ENCODE measurements at regions not wholly inside any gene's neighbourhood (a gene's known extent, or its start where the extent isn't known, plus 50 kb on each side); places are given as distances from the start of the nearest gene placed in this dataset.

DNA sequence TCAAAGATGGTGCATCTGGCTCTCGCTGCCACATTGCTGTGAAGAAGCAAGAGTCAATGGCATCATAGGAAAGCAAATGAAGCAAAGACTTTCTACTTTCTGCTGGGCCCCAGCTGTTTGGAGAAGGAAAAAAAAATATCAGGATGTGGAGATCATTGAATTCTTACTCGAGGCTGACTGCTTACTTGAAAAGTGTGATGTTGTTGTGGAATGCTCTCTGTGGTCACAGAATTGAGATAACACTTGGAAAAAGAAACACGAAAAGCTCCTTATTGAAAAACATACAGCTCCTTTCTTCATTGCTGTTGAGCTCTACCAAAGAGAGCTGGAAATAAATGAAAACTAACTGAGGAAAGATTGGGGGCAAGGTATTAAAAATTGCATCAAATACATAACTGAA is 157.4 kb upstream of the TBX20 start:
- Histone ChIP-seq H3K79me2 (ENCODE audit: control insufficient read depth, insufficient read depth, low read length) (no peaks in the 10 kb centered on the region), H4K20me1 (ENCODE audit: control insufficient read depth, extremely low read depth, insufficient read depth, low read length) (no peaks in the 10 kb centered on the region), H3K9ac (ENCODE audit: insufficient read depth, low read length) (no peak overlapping the region), H3K4me1 (ENCODE audit: control insufficient read depth, extremely low read depth, insufficient read depth, low read length) (no peaks in the 10 kb centered on the region), H3K36me3 (ENCODE audit: control insufficient read depth, insufficient read depth, low read length) (no peaks in the 10 kb centered on the region), H3K9me3 (ENCODE audit: control insufficient read depth, insufficient read depth, low read depth, low read length) (no peaks in the 10 kb centered on the region), H3K4me2 (ENCODE audit: extremely low read depth, insufficient read depth, low read length) (no peak overlapping the region), H2AFZ (ENCODE audit: low read length) (no peak overlapping the region), H3K4me3 (replicated peaks in 1 of 4; ENCODE audit: control extremely low read depth in 1 of 4, insufficient read depth in 1 of 4, low read depth in 3 of 4, low read length in 4 of 4) (no peak overlapping the region), H3K27ac (ENCODE audit: insufficient read depth, low read length) (no peak overlapping the region), H3K27me3 (ENCODE audit: control insufficient read depth, insufficient read depth, low read length) (no peaks in the 10 kb centered on the region)
- TF ChIP-seq, protein P1, sequence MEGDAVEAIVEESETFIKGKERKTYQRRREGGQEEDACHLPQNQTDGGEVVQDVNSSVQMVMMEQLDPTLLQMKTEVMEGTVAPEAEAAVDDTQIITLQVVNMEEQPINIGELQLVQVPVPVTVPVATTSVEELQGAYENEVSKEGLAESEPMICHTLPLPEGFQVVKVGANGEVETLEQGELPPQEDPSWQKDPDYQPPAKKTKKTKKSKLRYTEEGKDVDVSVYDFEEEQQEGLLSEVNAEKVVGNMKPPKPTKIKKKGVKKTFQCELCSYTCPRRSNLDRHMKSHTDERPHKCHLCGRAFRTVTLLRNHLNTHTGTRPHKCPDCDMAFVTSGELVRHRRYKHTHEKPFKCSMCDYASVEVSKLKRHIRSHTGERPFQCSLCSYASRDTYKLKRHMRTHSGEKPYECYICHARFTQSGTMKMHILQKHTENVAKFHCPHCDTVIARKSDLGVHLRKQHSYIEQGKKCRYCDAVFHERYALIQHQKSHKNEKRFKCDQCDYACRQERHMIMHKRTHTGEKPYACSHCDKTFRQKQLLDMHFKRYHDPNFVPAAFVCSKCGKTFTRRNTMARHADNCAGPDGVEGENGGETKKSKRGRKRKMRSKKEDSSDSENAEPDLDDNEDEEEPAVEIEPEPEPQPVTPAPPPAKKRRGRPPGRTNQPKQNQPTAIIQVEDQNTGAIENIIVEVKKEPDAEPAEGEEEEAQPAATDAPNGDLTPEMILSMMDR (conservative IDR thresholded peaks at IDR 0.05 in 1 of 2, IDR thresholded peaks at IDR 0.05 in 1 of 2; ENCODE audit: low read depth in 1 of 2, low read length in 2 of 2): no peak
- no peak for DNase-seq (ENCODE audit: low read depth in 2 of 2)

DNA sequence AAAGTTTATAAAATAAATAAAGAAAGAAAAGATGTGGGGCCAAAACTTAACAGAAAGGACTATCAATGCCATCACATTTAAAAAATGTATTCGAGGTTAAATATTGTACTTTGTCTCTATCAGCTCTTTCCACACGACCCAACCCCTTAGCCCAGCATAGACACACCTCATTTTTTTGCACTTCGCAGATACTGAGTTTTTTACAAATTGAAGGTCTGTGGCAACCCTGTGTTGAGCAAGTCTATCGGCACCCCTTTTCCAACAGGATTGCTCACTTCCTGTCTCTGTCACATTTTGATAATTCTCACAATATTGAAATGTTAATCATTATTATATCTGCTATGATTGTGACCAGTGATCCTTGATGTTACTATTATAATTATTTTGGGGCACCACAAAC is 151.6 kb upstream of the TBX20 start:
- TF ChIP-seq EZH2 (IDR thresholded peaks at IDR 0.05; ENCODE audit: low read length, missing control alignments): no peak
- TF ChIP-seq, protein P1 (conservative IDR thresholded peaks at IDR 0.05 in 1 of 2, IDR thresholded peaks at IDR 0.05 in 1 of 2; ENCODE audit: low read depth in 1 of 2, low read length in 2 of 2): no peak
- Histone ChIP-seq H3K27ac (ENCODE audit: insufficient read depth, low read length) (no peak overlapping the region), H3K9me3 (ENCODE audit: control insufficient read depth, insufficient read depth, low read depth, low read length) (no peaks in the 10 kb centered on the region), H3K4me1 (ENCODE audit: control insufficient read depth, extremely low read depth, insufficient read depth, low read length) (no peaks in the 10 kb centered on the region), H3K4me3 (replicated peaks in 1 of 4; ENCODE audit: control extremely low read depth in 1 of 4, insufficient read depth in 1 of 4, low read depth in 3 of 4, low read length in 4 of 4) (no peak overlapping the region), H3K36me3 (ENCODE audit: control insufficient read depth, insufficient read depth, low read length) (no peaks in the 10 kb centered on the region), H3K27me3 (ENCODE audit: control insufficient read depth, insufficient read depth, low read length) (no peaks in the 10 kb centered on the region), H2AFZ (ENCODE audit: low read length) (no peak overlapping the region), H3K4me2 (ENCODE audit: extremely low read depth, insufficient read depth, low read length) (no peak overlapping the region), H3K9ac (ENCODE audit: insufficient read depth, low read length) (no peak overlapping the region), H4K20me1 (ENCODE audit: control insufficient read depth, extremely low read depth, insufficient read depth, low read length) (no peaks in the 10 kb centered on the region), H3K79me2 (ENCODE audit: control insufficient read depth, insufficient read depth, low read length) (no peaks in the 10 kb centered on the region)
- no peak for DNase-seq (ENCODE audit: low read depth in 2 of 2)

DNA sequence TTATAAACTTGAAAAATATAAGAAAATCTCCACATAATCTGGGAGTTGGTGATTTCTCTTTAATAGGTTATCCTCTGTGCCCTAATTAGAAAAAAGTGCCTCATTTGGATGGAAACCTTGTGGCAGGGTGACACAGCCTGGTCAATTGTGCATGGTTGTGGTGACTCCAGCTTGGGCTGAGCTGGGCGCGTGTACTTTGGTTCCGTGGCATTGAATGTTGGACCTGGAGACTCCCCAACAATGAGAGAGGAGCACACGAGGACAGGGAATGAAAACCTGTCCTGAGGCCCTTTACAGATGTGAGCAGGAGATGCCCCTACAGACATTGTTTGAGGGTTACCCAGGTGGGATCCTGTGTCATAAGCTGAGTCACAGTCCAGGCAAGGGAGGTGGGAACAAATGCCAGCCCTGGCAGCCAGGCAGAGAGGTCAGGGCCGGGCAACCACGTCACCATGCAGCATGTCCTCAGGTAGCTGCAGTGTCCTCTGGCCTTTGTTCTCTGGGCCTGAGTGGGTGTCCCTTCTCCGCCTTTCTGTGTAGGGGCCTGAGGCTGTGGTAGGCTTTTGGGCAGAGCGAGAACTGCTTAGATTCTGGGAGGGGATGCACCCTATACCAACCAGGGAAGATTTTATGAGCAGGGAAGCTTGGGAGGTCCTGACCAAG is 147.4 kb upstream of the TBX20 start:
- TF ChIP-seq, protein P1 (conservative IDR thresholded peaks at IDR 0.05 in 1 of 2, IDR thresholded peaks at IDR 0.05 in 1 of 2; ENCODE audit: low read depth in 1 of 2, low read length in 2 of 2): no peak
- TF ChIP-seq EZH2 (IDR thresholded peaks at IDR 0.05; ENCODE audit: low read length, missing control alignments): no peak
- Histone ChIP-seq H3K4me3 (replicated peaks in 1 of 4; ENCODE audit: control extremely low read depth in 1 of 4, insufficient read depth in 1 of 4, low read depth in 3 of 4, low read length in 4 of 4) (no peak overlapping the region), H2AFZ (ENCODE audit: low read length) (no peak overlapping the region), H3K4me2 (ENCODE audit: extremely low read depth, insufficient read depth, low read length) (no peak overlapping the region), H3K79me2 (ENCODE audit: control insufficient read depth, insufficient read depth, low read length) (no peaks in the 10 kb centered on the region), H3K9me3 (ENCODE audit: control insufficient read depth, insufficient read depth, low read depth, low read length) (no peaks in the 10 kb centered on the region), H3K27me3 (ENCODE audit: control insufficient read depth, insufficient read depth, low read length) (no peaks in the 10 kb centered on the region), H3K36me3 (ENCODE audit: control insufficient read depth, insufficient read depth, low read length) (no peaks in the 10 kb centered on the region), H4K20me1 (ENCODE audit: control insufficient read depth, extremely low read depth, insufficient read depth, low read length) (no peaks in the 10 kb centered on the region), H3K4me1 (ENCODE audit: control insufficient read depth, extremely low read depth, insufficient read depth, low read length) (no peaks in the 10 kb centered on the region), H3K9ac (ENCODE audit: insufficient read depth, low read length) (no peak overlapping the region), H3K27ac (ENCODE audit: insufficient read depth, low read length) (no peak overlapping the region)
- no peak for DNase-seq (ENCODE audit: low read depth in 2 of 2)
